Liver (tissue), 8 donors: ENCODE measurements at regions not wholly inside any gene's neighbourhood (a gene's known extent, or its start where the extent isn't known, plus 50 kb on each side); places are given as distances from the start of the nearest gene placed in this dataset.

ENCODE experiments used
- DNase-seq: peaks from one replicate; pipeline ENCODE4 v3.0.0-alpha.2; 2017; ENCODE audit warnings: low spot score
- H3K27ac ChIP-seq, 2 donors: one replicate each; pipeline ENCODE4 v1.7.0; 2013; ENCODE audit warnings: inconsistent platforms in 2 of 2, low read length in 2 of 2, control low read depth in 1 of 2, low read depth in 1 of 2, mild to moderate bottlenecking in 1 of 2
- H3K27me3 ChIP-seq, 4 donors: one replicate each; pipeline versions ENCODE4 v1.6.1 to v1.7.0; 2013; ENCODE audit warnings: low read length in 3 of 4, inconsistent platforms in 1 of 4, mild to moderate bottlenecking in 1 of 4, moderate library complexity in 1 of 4; ENCODE audit not compliant: control insufficient read depth in 4 of 4, insufficient read depth in 4 of 4
- H3K36me3 ChIP-seq, 4 donors: one replicate each; pipeline versions ENCODE4 v1.6.1 to v1.7.0; 2013; ENCODE audit warnings: low read length in 3 of 4, mild to moderate bottlenecking in 3 of 4, low read depth in 1 of 4, moderate library complexity in 1 of 4; ENCODE audit not compliant: control insufficient read depth in 4 of 4, insufficient read depth in 3 of 4
- H3K4me1 ChIP-seq, 4 donors: one replicate each; pipeline versions ENCODE4 v1.6.1 to v1.7.0; 2013; ENCODE audit warnings: low read length in 3 of 4, mild to moderate bottlenecking in 3 of 4, moderate library complexity in 1 of 4; ENCODE audit not compliant: control insufficient read depth in 4 of 4, insufficient read depth in 4 of 4
- H3K4me3 ChIP-seq, 3 donors: one replicate each; pipeline versions ENCODE4 v1.6.1 to v1.7.0; 2013; ENCODE audit warnings: low read length in 3 of 3, control low read depth in 1 of 3, low read depth in 1 of 3, mild to moderate bottlenecking in 1 of 3
- H3K9ac ChIP-seq, 2 donors: one replicate each; pipeline ENCODE4 v1.7.0; 2013; ENCODE audit warnings: low read length in 2 of 2, mild to moderate bottlenecking in 2 of 2, moderate library complexity in 2 of 2, control low read depth in 1 of 2, low read depth in 1 of 2
- H3K9me3 ChIP-seq, 4 donors: one replicate each; pipeline versions ENCODE4 v1.6.1 to v1.7.0; 2013; ENCODE audit warnings: low read length in 3 of 4; ENCODE audit not compliant: control insufficient read depth in 4 of 4
- ATF3 ChIP-seq: IDR thresholded peaks from 2 replicates; pipeline ENCODE4 v1.6.1; 2016; ENCODE audit warnings: antibody characterized with exemption
- CTCF ChIP-seq: fragments of 150-350 bp; IDR thresholded peaks from 2 replicates; pipeline ENCODE4 v1.5.1; 2017; ENCODE audit warnings: improper control_type of control experiment, low read depth, low read length; ENCODE audit not compliant: missing input control
- EGR1 ChIP-seq, 2 donors: IDR thresholded peaks; 2 replicates each; pipeline ENCODE4 v1.6.1; 2016 to 2018; ENCODE audit warnings: antibody characterized with exemption in 2 of 2, low read depth in 2 of 2
- FOXA1 ChIP-seq: IDR thresholded peaks from 2 replicates; pipeline ENCODE4 v1.6.1; 2016; ENCODE audit warnings: antibody characterized with exemption
- FOXA2 ChIP-seq: IDR thresholded peaks from 2 replicates; pipeline ENCODE4 v1.6.1; 2016; ENCODE audit warnings: antibody characterized with exemption
- GABPA ChIP-seq, 2 donors: IDR thresholded peaks in 1 of 2; conservative IDR thresholded peaks in 1 of 2; 2 replicates each; pipeline ENCODE4 v1.6.1; 2016; ENCODE audit warnings: antibody characterized with exemption in 2 of 2, mild to moderate bottlenecking in 1 of 2, moderate library complexity in 1 of 2
- HNF4A ChIP-seq, 2 donors: conservative IDR thresholded peaks; 2 replicates each; pipeline ENCODE4 v1.6.1; 2016; ENCODE audit warnings: antibody characterized with exemption in 2 of 2, mild to moderate bottlenecking in 2 of 2
- HNF4G ChIP-seq: IDR thresholded peaks from 2 replicates; pipeline ENCODE4 v1.6.1; 2016; ENCODE audit warnings: antibody characterized with exemption
- JUND ChIP-seq, 2 donors: IDR thresholded peaks; 2 replicates each; pipeline ENCODE4 v1.6.1; 2016; ENCODE audit warnings: antibody characterized with exemption in 2 of 2
- MAX ChIP-seq: IDR thresholded peaks from 2 replicates; pipeline ENCODE4 v1.6.1; 2016; ENCODE audit warnings: antibody characterized with exemption
- NR2F2 ChIP-seq: IDR thresholded peaks from 2 replicates; pipeline ENCODE4 v1.6.1; 2016; ENCODE audit warnings: antibody characterized with exemption
- RAD21 ChIP-seq, 2 donors: IDR thresholded peaks; 2 replicates each; pipeline ENCODE4 v1.6.1; 2016; ENCODE audit warnings: antibody characterized with exemption in 2 of 2, mild to moderate bottlenecking in 2 of 2
- REST ChIP-seq: IDR thresholded peaks from 2 replicates; pipeline ENCODE4 v1.6.1; 2016; ENCODE audit warnings: antibody characterized with exemption, mild to moderate bottlenecking
- RXRA ChIP-seq, 2 donors: IDR thresholded peaks; 2 replicates each; pipeline ENCODE4 v1.6.1; 2017 to 2018; ENCODE audit warnings: antibody characterized with exemption in 2 of 2, mild to moderate bottlenecking in 1 of 2
- SP1 ChIP-seq: IDR thresholded peaks from 2 replicates; pipeline ENCODE4 v1.6.1; 2018; ENCODE audit warnings: antibody characterized with exemption, mild to moderate bottlenecking
- TAF1 ChIP-seq: conservative IDR thresholded peaks from 2 replicates; pipeline ENCODE4 v1.6.1; 2016; ENCODE audit warnings: antibody characterized with exemption, mild to moderate bottlenecking
- YY1 ChIP-seq: IDR thresholded peaks from 2 replicates; pipeline ENCODE4 v1.6.1; 2016; ENCODE audit warnings: antibody characterized with exemption, mild to moderate bottlenecking
- ZBTB33 ChIP-seq: IDR thresholded peaks from 2 replicates; pipeline ENCODE4 v1.6.1; 2016; ENCODE audit warnings: antibody characterized with exemption
- WGBS: extraction: QIAGEN DNeasy Blood & Tissue Kit; methylation state at CpG from one replicate; pipeline ENCODE4 v1.1.7; 2013; 5-methylcytosine and 5-hydroxymethylcytosine counted together
- donor health status: healthy.
- donor health status: healthy.
- donor health status: healthy.
- donor health status: healthy.
- donor health status: healthy.

- H3K27me3 ChIP-seq, result no peaks in the 10 kb centered on the region
- no peak overlapping the region for H3K9ac ChIP-seq
- 62% methylated on average over 4 of the region's 4 CpGs for WGBS
- no peaks in the 10 kb centered on the region for H3K36me3 ChIP-seq
- peaks cover 0 to 4% (median 0%) of the 10 kb centered on the region in 4 donors for H3K9me3 ChIP-seq
- H3K4me3 ChIP-seq, result no peak overlapping the region
- DNase-seq, result no peak
- H3K27ac ChIP-seq, result no peak overlapping the region
- TF ChIP-seq NR2F2, result no peak
- no peak for TF ChIP-seq FOXA1
- no peak for TF ChIP-seq RAD21 (IDR thresholded peaks at IDR 0.05)
- no peak for TF ChIP-seq MAX
- TF ChIP-seq RXRA (IDR thresholded peaks at IDR 0.05), result no peak
- TF ChIP-seq YY1, result no peak
- no peak for TF ChIP-seq ATF3
- no peak for TF ChIP-seq GABPA (IDR thresholded peaks at IDR 0.05 in 1 of 2, conservative IDR thresholded peaks at IDR 0.05 in 1 of 2)
- TF ChIP-seq HNF4G, result no peak
- TF ChIP-seq TAF1, result no peak
- TF ChIP-seq JUND (IDR thresholded peaks at IDR 0.05), result no peak
- no peak for TF ChIP-seq ZBTB33
- TF ChIP-seq REST, result no peak
- TF ChIP-seq HNF4A (conservative IDR thresholded peaks at IDR 0.05), result no peak
- no peak for TF ChIP-seq EGR1 (IDR thresholded peaks at IDR 0.05; ENCODE audit: low read depth in 2 of 2)
- TF ChIP-seq SP1, result no peak
- no peak for TF ChIP-seq CTCF
- TF ChIP-seq FOXA2, result no peak
- H3K4me1 ChIP-seq, result no peaks in the 10 kb centered on the region
Observed at GRCh38 chr5:3041001-3041400, 289.5 kb upstream of the IRX2 start.
